ENCODE measurements at regions not wholly inside any gene's neighbourhood (a gene's known extent, or its start where the extent isn't known, plus 50 kb on each side); places are given as distances from the start of the nearest gene placed in this dataset.

GRCh38 chr14:101171650-101172049 lies 268.1 kb upstream of the RTL1 start:
- TF ChIP-seq EZH2 (optimal IDR thresholded peaks at IDR 0.05; ENCODE audit: low read depth, low read length), result no peak
- TF ChIP-seq, protein P1, sequence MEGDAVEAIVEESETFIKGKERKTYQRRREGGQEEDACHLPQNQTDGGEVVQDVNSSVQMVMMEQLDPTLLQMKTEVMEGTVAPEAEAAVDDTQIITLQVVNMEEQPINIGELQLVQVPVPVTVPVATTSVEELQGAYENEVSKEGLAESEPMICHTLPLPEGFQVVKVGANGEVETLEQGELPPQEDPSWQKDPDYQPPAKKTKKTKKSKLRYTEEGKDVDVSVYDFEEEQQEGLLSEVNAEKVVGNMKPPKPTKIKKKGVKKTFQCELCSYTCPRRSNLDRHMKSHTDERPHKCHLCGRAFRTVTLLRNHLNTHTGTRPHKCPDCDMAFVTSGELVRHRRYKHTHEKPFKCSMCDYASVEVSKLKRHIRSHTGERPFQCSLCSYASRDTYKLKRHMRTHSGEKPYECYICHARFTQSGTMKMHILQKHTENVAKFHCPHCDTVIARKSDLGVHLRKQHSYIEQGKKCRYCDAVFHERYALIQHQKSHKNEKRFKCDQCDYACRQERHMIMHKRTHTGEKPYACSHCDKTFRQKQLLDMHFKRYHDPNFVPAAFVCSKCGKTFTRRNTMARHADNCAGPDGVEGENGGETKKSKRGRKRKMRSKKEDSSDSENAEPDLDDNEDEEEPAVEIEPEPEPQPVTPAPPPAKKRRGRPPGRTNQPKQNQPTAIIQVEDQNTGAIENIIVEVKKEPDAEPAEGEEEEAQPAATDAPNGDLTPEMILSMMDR (IDR thresholded peaks at IDR 0.05; ENCODE audit: low read length), result no peak
- no peak for TF ChIP-seq EZH2phosphoT487 (IDR thresholded peaks at IDR 0.05; ENCODE audit: low read length)
- Histone ChIP-seq H3K9ac (ENCODE audit: low read length) (no peak overlapping the region), H3K36me3 (replicated peaks; ENCODE audit: insufficient read depth, low read length) (no peaks in the 10 kb centered on the region), H3K9me2 (replicated peaks; ENCODE audit: insufficient read depth, low read length) (no peaks in the 10 kb centered on the region), H2AFZ (ENCODE audit: low read length) (no peak overlapping the region), H3K79me2 (ENCODE audit: low read length) (no peaks in the 10 kb centered on the region), H3K4me3 (ENCODE audit: low read length) (no peak overlapping the region), H3K4me2 (ENCODE audit: low read depth, low read length) (no peak overlapping the region), H3F3A (ENCODE audit: insufficient read depth, low read length) (no peaks in the 10 kb centered on the region), H3K4me1 (ENCODE audit: low read length) (no peaks in the 10 kb centered on the region), H3K9me3 (replicated peaks; ENCODE audit: insufficient read depth, low read length) (no peaks in the 10 kb centered on the region), H4K20me1 (ENCODE audit: insufficient read depth, low read length) (no peaks in the 10 kb centered on the region), H3K27me3 (replicated peaks; ENCODE audit: insufficient read depth, low read length) (no peaks in the 10 kb centered on the region), H3K27ac (ENCODE audit: low read length) (no peak overlapping the region)
- DNase-seq, result no peak

DNA sequence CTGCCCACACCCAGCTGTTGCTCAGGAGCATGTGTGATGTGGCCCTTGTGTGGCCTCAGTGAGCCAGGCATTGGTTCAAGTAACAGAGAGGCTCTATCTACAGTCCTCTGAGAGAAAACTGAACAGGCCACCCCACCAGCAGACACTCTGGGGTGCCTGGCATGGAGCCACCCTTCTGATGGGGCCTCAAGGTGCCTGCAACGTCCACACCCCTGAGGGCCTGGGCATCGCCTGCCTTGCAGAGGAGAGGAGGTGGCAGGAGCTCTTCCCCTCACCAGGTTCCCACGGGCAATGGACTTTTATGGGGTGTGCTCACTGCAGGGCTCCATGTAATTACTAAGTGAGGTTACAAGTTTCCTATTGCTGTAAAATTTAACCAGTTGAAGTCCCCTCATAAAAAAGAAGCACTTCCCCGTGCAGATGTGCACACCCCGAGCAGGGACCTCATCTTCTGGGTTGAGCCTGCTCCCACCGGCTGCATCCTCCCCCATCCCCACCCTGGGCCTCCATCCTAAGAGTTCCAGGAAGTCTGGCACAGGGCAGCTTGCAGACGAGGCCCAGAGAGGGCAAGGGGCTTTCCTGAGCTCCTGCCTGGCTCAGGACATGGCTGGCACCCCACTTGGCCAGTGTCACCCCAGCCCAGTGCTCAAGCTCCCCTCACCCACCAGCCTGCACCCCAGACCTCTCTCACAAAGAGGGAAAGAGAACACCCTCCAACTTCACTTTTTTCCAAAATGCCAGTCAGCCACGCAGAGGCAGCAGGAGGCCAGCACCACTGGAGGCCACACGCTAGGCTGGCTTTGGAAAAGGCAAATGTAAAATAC lies 270.4 kb upstream of the RTL1 start:
- TF ChIP-seq EZH2phosphoT487 (IDR thresholded peaks at IDR 0.05; ENCODE audit: low read length), result no peak
- TF ChIP-seq, protein P1 (IDR thresholded peaks at IDR 0.05; ENCODE audit: low read length), result no peak
- TF ChIP-seq EZH2 (optimal IDR thresholded peaks at IDR 0.05; ENCODE audit: low read depth, low read length), result no peak
- no peaks in the 10 kb centered on the region for H3K9me2 ChIP-seq (replicated peaks; ENCODE audit: insufficient read depth, low read length)
- H3K79me2 ChIP-seq (ENCODE audit: low read length), result no peaks in the 10 kb centered on the region
- no peak overlapping the region for H2AFZ ChIP-seq (ENCODE audit: low read length)
- no peaks in the 10 kb centered on the region for H4K20me1 ChIP-seq (ENCODE audit: insufficient read depth, low read length)
- H3K4me3 ChIP-seq (ENCODE audit: low read length), result no peak overlapping the region
- H3K4me1 ChIP-seq (ENCODE audit: low read length), result no peaks in the 10 kb centered on the region
- H3K27ac ChIP-seq (ENCODE audit: low read length), result no peak overlapping the region
- no peak for DNase-seq
- no peaks in the 10 kb centered on the region for H3F3A ChIP-seq (ENCODE audit: insufficient read depth, low read length)
- H3K4me2 ChIP-seq (ENCODE audit: low read depth, low read length), result no peak overlapping the region
- 0 out of 2 replicates have a peak, but pooled peaks cover 3% of the 10 kb centered on the region for H3K27me3 ChIP-seq (replicated peaks; ENCODE audit: insufficient read depth, low read length)
- no peak overlapping the region for H3K9ac ChIP-seq (ENCODE audit: low read length)
- no peaks in the 10 kb centered on the region for H3K36me3 ChIP-seq (replicated peaks; ENCODE audit: insufficient read depth, low read length)
- no peaks in the 10 kb centered on the region for H3K9me3 ChIP-seq (replicated peaks; ENCODE audit: insufficient read depth, low read length)

- Histone ChIP-seq H3K9me2 (replicated peaks; ENCODE audit: insufficient read depth, low read length) (no peaks in the 10 kb centered on the region), H4K20me1 (ENCODE audit: insufficient read depth, low read length) (no peaks in the 10 kb centered on the region), H3K9ac (ENCODE audit: low read length) (no peak overlapping the region), H3K4me1 (ENCODE audit: low read length) (no peaks in the 10 kb centered on the region), H3K27ac (ENCODE audit: low read length) (no peak overlapping the region), H3K79me2 (ENCODE audit: low read length) (no peaks in the 10 kb centered on the region), H3K36me3 (replicated peaks; ENCODE audit: insufficient read depth, low read length) (no peaks in the 10 kb centered on the region), H2AFZ (ENCODE audit: low read length) (no peak overlapping the region), H3K4me2 (ENCODE audit: low read depth, low read length) (no peak overlapping the region), H3K4me3 (ENCODE audit: low read length) (no peak overlapping the region), H3K9me3 (replicated peaks; ENCODE audit: insufficient read depth, low read length) (no peaks in the 10 kb centered on the region), H3K27me3 (replicated peaks; ENCODE audit: insufficient read depth, low read length) (0 out of 2 replicates have a peak, but pooled peaks cover 3% of the 10 kb centered on the region), H3F3A (ENCODE audit: insufficient read depth, low read length) (no peaks in the 10 kb centered on the region)
- no peak for DNase-seq
- TF ChIP-seq EZH2phosphoT487 (IDR thresholded peaks at IDR 0.05; ENCODE audit: low read length), result no peak
- no peak for TF ChIP-seq EZH2 (optimal IDR thresholded peaks at IDR 0.05; ENCODE audit: low read depth, low read length)
- TF ChIP-seq, protein P1 (IDR thresholded peaks at IDR 0.05; ENCODE audit: low read length), result no peak
Measured at GRCh38 chr14:101174522-101174838, 271.0 kb upstream of the RTL1 start.

All from MM.1S (cell line).